ENCODE measurements at regions not wholly inside any gene's neighbourhood (a gene's known extent, or its start where the extent isn't known, plus 50 kb on each side); places are given as distances from the start of the nearest gene placed in this dataset.

GRCh38 chr6:88296694-88297093, 130.5 kb upstream of the CNR1 start:
- H3K36me3 ChIP-seq (ENCODE audit: insufficient read depth): no peaks in the 10 kb centered on the region

GRCh38 chr6:88295663-88296062, 129.5 kb upstream of the CNR1 start:
- no peak overlapping the region for H2AFZ ChIP-seq (ENCODE audit: low read depth)
- no peaks in the 10 kb centered on the region for H4K20me1 ChIP-seq (ENCODE audit: insufficient read depth)
- H3K36me3 ChIP-seq (ENCODE audit: insufficient read depth): no peaks in the 10 kb centered on the region
- H3K9ac ChIP-seq: no peak overlapping the region
- H3K4me2 ChIP-seq: no peak overlapping the region
- H3K79me2 ChIP-seq (ENCODE audit: insufficient read depth, low read depth): no peaks in the 10 kb centered on the region
- H3K27me3 ChIP-seq (ENCODE audit: insufficient read depth, low read depth): no peaks in the 10 kb centered on the region
- no peaks in the 10 kb centered on the region for H3K4me1 ChIP-seq (ENCODE audit: low read depth, poor library complexity, severe bottlenecking)
- TF ChIP-seq CTCF (conservative IDR thresholded peaks at IDR 0.05; ENCODE audit: low read depth, low read length): no peak
- no peak overlapping the region for H3K4me3 ChIP-seq (IDR thresholded peaks at IDR 0.05; ENCODE audit: insufficient read depth, low read depth, low read length)
- H3K27ac ChIP-seq: no peak overlapping the region

More at GRCh38 chr6:88296694-88297093, 130.5 kb upstream of the CNR1 start:
- no peaks in the 10 kb centered on the region for H4K20me1 ChIP-seq (ENCODE audit: insufficient read depth)
- no peak overlapping the region for H2AFZ ChIP-seq (ENCODE audit: low read depth)
- no peak for TF ChIP-seq CTCF (conservative IDR thresholded peaks at IDR 0.05; ENCODE audit: low read depth, low read length)
- H3K9ac ChIP-seq: no peak overlapping the region
- no peaks in the 10 kb centered on the region for H3K4me1 ChIP-seq (ENCODE audit: low read depth, poor library complexity, severe bottlenecking)
- no peaks in the 10 kb centered on the region for H3K27me3 ChIP-seq (ENCODE audit: insufficient read depth, low read depth)
- no peak overlapping the region for H3K4me2 ChIP-seq
- H3K4me3 ChIP-seq (IDR thresholded peaks at IDR 0.05; ENCODE audit: insufficient read depth, low read depth, low read length): no peak overlapping the region
- H3K79me2 ChIP-seq (ENCODE audit: insufficient read depth, low read depth): no peaks in the 10 kb centered on the region
- H3K27ac ChIP-seq: no peak overlapping the region

GRCh38 chr6:88294702-88295101, 128.6 kb upstream of the CNR1 start:
- Histone ChIP-seq H3K27me3 (ENCODE audit: insufficient read depth, low read depth) (no peaks in the 10 kb centered on the region), H3K4me2 (no peak overlapping the region)
- TF ChIP-seq CTCF (conservative IDR thresholded peaks at IDR 0.05; ENCODE audit: low read depth, low read length): no peak

GRCh38 chr6:88290411-88290810, 124.3 kb upstream of the CNR1 start:
- no peak for TF ChIP-seq CTCF (conservative IDR thresholded peaks at IDR 0.05; ENCODE audit: low read depth, low read length)
- no peak overlapping the region for H3K27ac ChIP-seq
- H4K20me1 ChIP-seq (ENCODE audit: insufficient read depth): no peaks in the 10 kb centered on the region
- no peaks in the 10 kb centered on the region for H3K4me1 ChIP-seq (ENCODE audit: low read depth, poor library complexity, severe bottlenecking)
- no peaks in the 10 kb centered on the region for H3K36me3 ChIP-seq (ENCODE audit: insufficient read depth)
- no peak overlapping the region for H3K4me3 ChIP-seq (IDR thresholded peaks at IDR 0.05; ENCODE audit: insufficient read depth, low read depth, low read length)
- H3K79me2 ChIP-seq (ENCODE audit: insufficient read depth, low read depth): no peaks in the 10 kb centered on the region
- H3K9ac ChIP-seq: no peak overlapping the region
- H3K4me2 ChIP-seq: no peak overlapping the region
- H3K27me3 ChIP-seq (ENCODE audit: insufficient read depth, low read depth): no peaks in the 10 kb centered on the region
- H2AFZ ChIP-seq (ENCODE audit: low read depth): no peak overlapping the region

More at GRCh38 chr6:88294702-88295101, 128.6 kb upstream of the CNR1 start:
- Histone ChIP-seq H3K36me3 (ENCODE audit: insufficient read depth) (no peaks in the 10 kb centered on the region), H3K79me2 (ENCODE audit: insufficient read depth, low read depth) (no peaks in the 10 kb centered on the region), H3K4me3 (IDR thresholded peaks at IDR 0.05; ENCODE audit: insufficient read depth, low read depth, low read length) (no peak overlapping the region), H4K20me1 (ENCODE audit: insufficient read depth) (no peaks in the 10 kb centered on the region), H2AFZ (ENCODE audit: low read depth) (no peak overlapping the region), H3K4me1 (ENCODE audit: low read depth, poor library complexity, severe bottlenecking) (no peaks in the 10 kb centered on the region), H3K27ac (no peak overlapping the region), H3K9ac (no peak overlapping the region)

Data from KMS-11 (cell line).